ENCODE measurements at regions not wholly inside any gene's neighbourhood (a gene's known extent, or its start where the extent isn't known, plus 50 kb on each side); places are given as distances from the start of the nearest gene placed in this dataset.

DNA sequence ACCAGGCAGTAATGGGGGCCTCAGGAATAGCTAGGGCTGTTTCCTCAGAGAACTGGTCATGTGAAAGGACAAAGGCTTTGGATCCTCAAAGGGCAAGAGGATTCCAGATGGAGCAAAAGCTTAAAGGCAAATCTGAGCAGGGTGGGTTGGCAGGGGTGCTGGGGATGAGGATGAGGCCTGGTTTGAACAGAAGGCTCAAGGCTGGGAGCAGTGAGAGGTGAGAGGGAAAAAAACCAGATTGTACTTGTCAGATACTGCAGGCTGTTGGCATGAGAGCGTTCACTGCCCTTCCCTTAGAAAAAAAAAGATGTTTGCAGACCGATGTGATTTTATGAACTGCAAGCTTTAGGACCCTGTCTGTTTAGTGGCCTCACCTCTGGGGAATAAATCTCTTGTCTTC, 63.4 kb downstream of the PABIR2 start:
- TF ChIP-seq POLR2A (IDR thresholded peaks at IDR 0.05) (no peak), CTCF (IDR thresholded peaks at IDR 0.05) (no peak), POLR2AphosphoS5 (IDR thresholded peaks at IDR 0.05) (no peak), EP300 (IDR thresholded peaks at IDR 0.05) (no peak)

All from upper lobe of left lung (tissue), 4 donors.